NCI-H2107 treated with DMSO at 0.1 percent for 48 hours (cell line): ENCODE measurements at regions not wholly inside any gene's neighbourhood (a gene's known extent, or its start where the extent isn't known, plus 50 kb on each side); places are given as distances from the start of the nearest gene placed in this dataset.

Experiments
- DNase-seq: peaks from one replicate; lab custom pipeline; 2025; ENCODE audit not compliant: unreplicated experiment; lab: John Stamatoyannopoulos, UW

- DNase-seq = no peak
Measured at GRCh38 chr5:56558131-56558745, 257.1 kb upstream of the MAP3K1 start.

GRCh38 chr5:56557198-56557597 lies 258.2 kb upstream of the MAP3K1 start:
- DNase-seq = no peak

- no peak for DNase-seq
Measured at GRCh38 chr5:56552612-56553268, 262.6 kb upstream of the MAP3K1 start.

GRCh38 chr5:56550227-56550626 lies 265.1 kb upstream of the MAP3K1 start:
- DNase-seq = no peak

- DNase-seq = no peak
Measured at GRCh38 chr5:56549096-56549886, 266.1 kb upstream of the MAP3K1 start.

GRCh38 chr5:56545016-56545415 lies 270.3 kb upstream of the MAP3K1 start:
- DNase-seq = no peak

GRCh38 chr5:56543441-56544388 lies 271.6 kb upstream of the MAP3K1 start:
- DNase-seq = no peak

- DNase-seq = no peak
Measured at GRCh38 chr5:56540266-56540665, 275.1 kb upstream of the MAP3K1 start.

GRCh38 chr5:56538580-56538979 lies 276.8 kb upstream of the MAP3K1 start:
- no peak for DNase-seq

GRCh38 chr5:56535347-56535746 lies 280.0 kb upstream of the MAP3K1 start:
- DNase-seq = no peak

GRCh38 chr5:56534102-56534829 lies 281.1 kb upstream of the MAP3K1 start:
- no peak for DNase-seq

- no peak for DNase-seq
Measured at GRCh38 chr5:56532466-56532865, 282.9 kb upstream of the MAP3K1 start.

GRCh38 chr5:56530626-56531138 lies 284.7 kb upstream of the MAP3K1 start:
- no peak for DNase-seq

- no peak for DNase-seq
Measured at GRCh38 chr5:56529666-56530430, 285.5 kb upstream of the MAP3K1 start.

GRCh38 chr5:56527174-56527573 lies 288.2 kb upstream of the MAP3K1 start:
- DNase-seq = no peak

GRCh38 chr5:56525113-56525512 lies 290.2 kb upstream of the MAP3K1 start:
- DNase-seq = no peak

GRCh38 chr5:56523790-56524575 lies 290.9 kb upstream of the ANKRD55 start:
- no peak for DNase-seq

- DNase-seq = no peak
Measured at GRCh38 chr5:56522960-56523359, 289.8 kb upstream of the ANKRD55 start.

GRCh38 chr5:56522169-56522568 lies 289.0 kb upstream of the ANKRD55 start:
- no peak for DNase-seq
